ENCODE measurements at regions not wholly inside any gene's neighbourhood (a gene's known extent, or its start where the extent isn't known, plus 50 kb on each side); places are given as distances from the start of the nearest gene placed in this dataset.

DNA sequence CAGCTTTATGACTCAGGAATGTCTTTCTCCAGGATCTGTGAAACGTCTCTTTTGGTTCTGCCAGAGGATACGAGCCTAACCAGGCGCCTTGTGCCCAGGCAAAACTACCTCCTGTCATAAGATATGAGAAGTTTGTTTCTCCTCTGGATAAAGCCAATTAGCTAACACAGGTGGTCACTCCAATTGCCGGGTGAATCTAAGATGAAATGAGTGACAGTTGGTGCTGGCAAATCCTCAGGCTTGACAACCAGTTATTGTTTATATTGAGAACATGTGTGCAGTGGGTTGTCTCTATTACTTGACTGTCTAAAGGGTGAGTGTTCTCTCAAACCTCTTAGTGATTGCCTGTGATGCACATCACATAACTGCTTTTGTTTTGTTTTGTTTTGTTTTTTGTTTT is 449.1 kb downstream of the XPNPEP1 start:
- TF ChIP-seq, protein P1, sequence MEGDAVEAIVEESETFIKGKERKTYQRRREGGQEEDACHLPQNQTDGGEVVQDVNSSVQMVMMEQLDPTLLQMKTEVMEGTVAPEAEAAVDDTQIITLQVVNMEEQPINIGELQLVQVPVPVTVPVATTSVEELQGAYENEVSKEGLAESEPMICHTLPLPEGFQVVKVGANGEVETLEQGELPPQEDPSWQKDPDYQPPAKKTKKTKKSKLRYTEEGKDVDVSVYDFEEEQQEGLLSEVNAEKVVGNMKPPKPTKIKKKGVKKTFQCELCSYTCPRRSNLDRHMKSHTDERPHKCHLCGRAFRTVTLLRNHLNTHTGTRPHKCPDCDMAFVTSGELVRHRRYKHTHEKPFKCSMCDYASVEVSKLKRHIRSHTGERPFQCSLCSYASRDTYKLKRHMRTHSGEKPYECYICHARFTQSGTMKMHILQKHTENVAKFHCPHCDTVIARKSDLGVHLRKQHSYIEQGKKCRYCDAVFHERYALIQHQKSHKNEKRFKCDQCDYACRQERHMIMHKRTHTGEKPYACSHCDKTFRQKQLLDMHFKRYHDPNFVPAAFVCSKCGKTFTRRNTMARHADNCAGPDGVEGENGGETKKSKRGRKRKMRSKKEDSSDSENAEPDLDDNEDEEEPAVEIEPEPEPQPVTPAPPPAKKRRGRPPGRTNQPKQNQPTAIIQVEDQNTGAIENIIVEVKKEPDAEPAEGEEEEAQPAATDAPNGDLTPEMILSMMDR (conservative IDR thresholded peaks at IDR 0.05) = no peak
- no peak for TF ChIP-seq EZH2 (IDR thresholded peaks at IDR 0.05; ENCODE audit: low read depth)

Measured in PC-9 (cell line).